NCI-H774 (cell line): ENCODE measurements at regions not wholly inside any gene's neighbourhood (a gene's known extent, or its start where the extent isn't known, plus 50 kb on each side); places are given as distances from the start of the nearest gene placed in this dataset.
"Not testable (repeated sequence)": the region's sequence is repeated elsewhere in the genome, so short reads cannot be mapped to it uniquely, and the experiment has no call there.

Source experiments
- DNase-seq: peaks from one replicate; lab custom pipeline; 2025; lab: John Stamatoyannopoulos, UW

DNA sequence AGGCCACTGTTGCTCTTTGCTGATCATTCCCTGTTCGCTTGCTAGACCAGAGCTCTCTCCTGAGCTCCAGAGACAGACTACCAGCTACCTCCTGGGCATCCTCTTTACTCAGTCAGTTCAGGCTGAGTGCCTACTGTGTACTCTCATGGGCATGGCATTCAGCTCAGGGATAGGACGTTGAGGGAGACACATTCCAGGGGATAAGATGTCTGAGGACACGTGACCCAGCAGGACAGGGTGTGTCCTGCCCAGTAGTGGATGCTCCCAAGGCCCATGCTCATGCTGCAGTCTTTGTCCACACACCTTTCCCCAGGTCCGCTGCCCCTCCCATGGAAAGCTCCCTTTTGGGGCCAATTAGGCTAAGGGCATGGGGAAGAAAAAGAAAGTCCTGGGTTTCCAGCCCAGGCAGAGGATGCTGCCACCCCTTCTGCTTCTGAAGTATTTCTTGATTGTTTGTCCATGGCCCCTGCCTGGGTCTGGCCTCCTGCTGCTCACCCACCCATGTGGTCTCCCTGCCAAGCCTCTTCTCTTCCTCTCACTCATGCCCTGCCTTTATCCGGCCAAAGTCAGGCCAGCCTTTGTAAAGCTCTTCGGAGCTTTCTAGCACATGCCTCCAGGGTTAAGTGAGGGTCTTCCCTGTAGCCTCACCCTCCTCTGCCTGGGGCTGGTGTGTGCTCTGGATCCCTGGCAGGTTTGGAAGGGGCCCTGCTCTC lies 60.5 kb upstream of the PITX1 start:
- no peak for DNase-seq

DNA sequence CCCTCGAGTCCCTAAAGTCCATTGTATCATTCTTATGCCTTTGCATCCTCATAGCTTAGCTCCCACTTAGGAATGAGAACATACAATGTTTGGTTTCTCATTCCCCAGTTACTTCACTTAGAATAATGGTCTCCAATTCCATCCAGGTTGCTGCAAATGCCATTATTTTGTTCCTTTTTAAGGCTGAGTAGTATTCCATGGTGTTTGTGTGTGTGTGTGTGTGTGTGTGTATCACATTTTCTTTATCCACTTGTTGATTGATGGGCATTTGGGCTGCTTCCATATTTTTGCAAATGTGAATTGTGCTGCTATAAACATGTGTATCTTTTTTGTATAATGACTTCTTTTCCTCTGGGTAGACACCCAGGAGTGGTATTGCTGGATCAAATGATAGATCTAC lies 59.5 kb upstream of the PITX1 start:
- DNase-seq: not testable (repeated sequence)

- no peak for DNase-seq
Observed at GRCh38 chr5:135092476-135092875, 58.4 kb upstream of the PITX1 start.

GRCh38 chr5:135091286-135091685 lies 57.3 kb upstream of the PITX1 start:
- DNase-seq: no peak

DNA sequence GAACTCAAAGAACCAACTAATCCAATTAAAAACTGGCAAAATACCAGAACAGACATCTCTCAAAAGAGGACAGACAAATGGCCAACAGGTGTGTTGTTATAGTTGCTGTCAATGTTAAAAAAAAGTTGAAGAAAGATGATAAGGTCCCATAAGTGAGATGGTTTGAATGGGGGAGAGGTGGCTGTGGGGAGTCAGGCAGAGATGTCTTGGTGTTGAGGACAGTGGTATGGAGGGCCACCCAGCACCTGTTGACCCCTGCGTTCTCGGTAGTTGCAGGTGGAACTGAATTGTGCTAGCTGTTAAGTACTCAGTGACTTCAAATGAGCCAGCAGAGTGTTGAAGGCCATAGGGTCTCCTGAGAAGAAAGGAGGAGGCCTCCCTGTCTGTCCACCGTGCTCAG lies 55.9 kb upstream of the PITX1 start:
- no peak for DNase-seq

DNA sequence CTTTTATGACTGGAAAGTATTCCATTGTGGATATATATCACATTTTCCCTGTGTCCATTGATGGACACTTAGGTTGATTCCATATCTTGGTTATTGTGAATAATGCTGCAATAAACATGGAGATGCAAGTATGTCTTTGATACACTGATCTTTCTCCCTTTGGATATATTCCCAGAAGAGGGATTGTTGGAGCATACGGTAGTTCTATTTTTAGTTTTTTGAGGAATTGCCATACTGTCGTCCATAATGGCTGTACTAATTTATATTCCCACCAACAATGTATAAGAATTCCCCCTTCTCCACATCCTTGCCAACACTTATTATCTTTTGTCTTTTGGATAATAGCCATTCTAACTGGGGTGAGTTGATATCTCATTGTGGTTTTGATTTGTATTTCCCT lies 54.9 kb upstream of the PITX1 start:
- no peak for DNase-seq

DNA sequence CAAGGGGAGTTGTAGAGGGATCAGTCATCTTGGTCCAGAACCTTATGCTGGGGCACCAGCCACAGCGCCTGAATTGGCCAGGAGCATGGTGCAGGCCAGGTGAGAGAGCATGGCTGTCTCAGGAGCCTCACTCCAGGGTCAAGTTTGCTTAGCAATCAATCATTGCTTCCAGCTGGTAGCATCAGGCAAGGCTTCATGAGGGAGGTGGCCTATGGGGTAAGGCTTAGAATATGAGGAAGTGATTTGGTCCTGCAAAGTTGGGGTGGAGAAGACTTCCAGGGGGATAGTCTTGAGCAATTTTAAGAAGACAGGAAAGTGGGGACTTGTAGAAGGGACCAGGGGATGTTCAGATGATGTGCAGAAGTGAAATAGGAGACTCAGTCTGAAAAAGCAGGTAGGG lies 53.9 kb upstream of the PITX1 start:
- no peak for DNase-seq

- DNase-seq: no peak
Observed at GRCh38 chr5:135085936-135086725, 52.1 kb upstream of the PITX1 start.

- no peak for DNase-seq
Observed at GRCh38 chr5:135085133-135085935, 51.3 kb upstream of the PITX1 start.
